Endodermal cell (in vitro differentiated cells): ENCODE measurements at regions not wholly inside any gene's neighbourhood (a gene's known extent, or its start where the extent isn't known, plus 50 kb on each side); places are given as distances from the start of the nearest gene placed in this dataset.

Source experiments
- DNase-seq: peaks from one replicate; pipeline ENCODE4 v3.0.0-alpha.2; 2017
- H3K27ac ChIP-seq: 2 replicates; pipeline ENCODE4 v1.5.1; 2013; ENCODE audit warnings: mild to moderate bottlenecking, low read depth, low read length, moderate library complexity
- H3K27me3 ChIP-seq: 2 replicates; pipeline ENCODE4 v1.6.1; 2013; ENCODE audit warnings: mild to moderate bottlenecking, low read length, moderate library complexity; ENCODE audit not compliant: insufficient read depth, control insufficient read depth, poor library complexity, severe bottlenecking
- H3K36me3 ChIP-seq: 2 replicates; pipeline ENCODE4 v1.7.0; 2013; ENCODE audit warnings: mild to moderate bottlenecking, low read length, moderate library complexity; ENCODE audit not compliant: control insufficient read depth, insufficient read depth
- H3K4me1 ChIP-seq: one replicate; pipeline ENCODE4 v1.7.0; 2013; ENCODE audit warnings: low read length; ENCODE audit not compliant: control insufficient read depth, insufficient read depth
- H3K4me3 ChIP-seq: 2 replicates; pipeline ENCODE4 v1.5.1; 2013; ENCODE audit warnings: mild to moderate bottlenecking, low read length, moderate library complexity
- H3K9ac ChIP-seq: 2 replicates; pipeline ENCODE4 v1.6.1; 2013; ENCODE audit warnings: mild to moderate bottlenecking, low read length, moderate library complexity; ENCODE audit not compliant: poor library complexity, severe bottlenecking; ENCODE audit errors: extremely low read depth
- H3K9me3 ChIP-seq: 2 replicates; pipeline ENCODE4 v1.6.1; 2013; ENCODE audit warnings: mild to moderate bottlenecking, low read length, moderate library complexity; ENCODE audit not compliant: control insufficient read depth
- H3K27ac Mint-ChIP-seq: 2 replicates; pipeline ENCODE4 v1.8.0; 2020; ENCODE audit warnings: mixed read lengths
- H3K27me3 Mint-ChIP-seq: 2 replicates; pipeline ENCODE4 v1.8.0; 2021; ENCODE audit warnings: mild to moderate bottlenecking, mixed read lengths; ENCODE audit not compliant: insufficient read depth
- H3K36me3 Mint-ChIP-seq: 2 replicates; pipeline ENCODE4 v1.8.0; 2020; ENCODE audit warnings: low read depth, mixed read lengths
- H3K4me1 Mint-ChIP-seq: 2 replicates; pipeline ENCODE4 v1.8.0; 2020; ENCODE audit warnings: mixed read lengths
- H3K4me3 Mint-ChIP-seq: 2 replicates; pipeline ENCODE4 v1.8.0; 2020; ENCODE audit warnings: mild to moderate bottlenecking, moderate library complexity, mixed read lengths
- H3K9me3 Mint-ChIP-seq: 2 replicates; pipeline ENCODE4 v1.8.0; 2020; ENCODE audit warnings: mild to moderate bottlenecking, mixed read lengths
- WGBS, 2 experiments: methylation state at CpG; one replicate each; pipeline versions ENCODE4 v1.1.5 to v1.1.7; 2013; ENCODE audit warnings: missing lambda C conversion rate in 2 of 2, mixed read lengths in 1 of 2; ENCODE audit not compliant: insufficient coverage in 1 of 2, insufficient read length in 1 of 2; 5-methylcytosine and 5-hydroxymethylcytosine counted together
- TF ChIP-seq, protein P1 (sequence below): fragments of 200-600 bp; sonication (generic); conservative IDR thresholded peaks from 2 replicates; pipeline ENCODE4 v1.5.0; 2021; ENCODE audit warnings: antibody characterized with exemption, mild to moderate bottlenecking

DNA sequence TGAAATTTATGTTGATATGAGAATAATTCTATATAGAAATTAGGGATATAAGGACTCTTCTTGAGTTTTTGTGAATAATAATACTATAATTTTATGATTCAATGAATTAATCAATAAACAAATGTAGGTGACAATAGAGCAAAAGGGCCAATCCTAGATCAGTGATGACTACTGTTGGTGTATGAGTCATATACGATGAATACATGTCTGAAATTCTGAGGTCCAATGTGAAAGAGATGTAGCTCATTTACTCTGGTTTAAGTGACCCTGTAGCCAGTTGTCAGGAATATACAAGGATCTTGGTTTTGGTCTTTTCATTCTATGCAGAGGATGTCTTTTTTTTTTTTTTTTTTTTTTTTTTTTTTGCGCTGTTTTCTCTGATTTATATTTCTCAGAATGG, 72.1 kb upstream of the RTL1 start:
- Histone ChIP-seq H3K9ac (no peak overlapping the region), H3K9me3 (no peaks in the 10 kb centered on the region), H3K4me1 (no peaks in the 10 kb centered on the region), H3K27me3 (peaks cover 19% of the 10 kb centered on the region), H3K27ac (no peak overlapping the region), H3K4me3 (no peak overlapping the region), H3K36me3 (no peaks in the 10 kb centered on the region)
- TF ChIP-seq, protein P1, sequence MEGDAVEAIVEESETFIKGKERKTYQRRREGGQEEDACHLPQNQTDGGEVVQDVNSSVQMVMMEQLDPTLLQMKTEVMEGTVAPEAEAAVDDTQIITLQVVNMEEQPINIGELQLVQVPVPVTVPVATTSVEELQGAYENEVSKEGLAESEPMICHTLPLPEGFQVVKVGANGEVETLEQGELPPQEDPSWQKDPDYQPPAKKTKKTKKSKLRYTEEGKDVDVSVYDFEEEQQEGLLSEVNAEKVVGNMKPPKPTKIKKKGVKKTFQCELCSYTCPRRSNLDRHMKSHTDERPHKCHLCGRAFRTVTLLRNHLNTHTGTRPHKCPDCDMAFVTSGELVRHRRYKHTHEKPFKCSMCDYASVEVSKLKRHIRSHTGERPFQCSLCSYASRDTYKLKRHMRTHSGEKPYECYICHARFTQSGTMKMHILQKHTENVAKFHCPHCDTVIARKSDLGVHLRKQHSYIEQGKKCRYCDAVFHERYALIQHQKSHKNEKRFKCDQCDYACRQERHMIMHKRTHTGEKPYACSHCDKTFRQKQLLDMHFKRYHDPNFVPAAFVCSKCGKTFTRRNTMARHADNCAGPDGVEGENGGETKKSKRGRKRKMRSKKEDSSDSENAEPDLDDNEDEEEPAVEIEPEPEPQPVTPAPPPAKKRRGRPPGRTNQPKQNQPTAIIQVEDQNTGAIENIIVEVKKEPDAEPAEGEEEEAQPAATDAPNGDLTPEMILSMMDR: no peak
- no peaks in the 10 kb centered on the region for H3K36me3 Mint-ChIP-seq
- H3K4me3 Mint-ChIP-seq: no peak overlapping the region
- no peak overlapping the region for H3K27ac Mint-ChIP-seq
- peaks cover 18% of the 10 kb centered on the region for H3K27me3 Mint-ChIP-seq
- DNase-seq: no peak
- H3K4me1 Mint-ChIP-seq: no peaks in the 10 kb centered on the region
- no peaks in the 10 kb centered on the region for H3K9me3 Mint-ChIP-seq
- 89 to 90% methylated on average over 1 to 2 of the region's 2 CpGs for WGBS, 2 experiments

DNA sequence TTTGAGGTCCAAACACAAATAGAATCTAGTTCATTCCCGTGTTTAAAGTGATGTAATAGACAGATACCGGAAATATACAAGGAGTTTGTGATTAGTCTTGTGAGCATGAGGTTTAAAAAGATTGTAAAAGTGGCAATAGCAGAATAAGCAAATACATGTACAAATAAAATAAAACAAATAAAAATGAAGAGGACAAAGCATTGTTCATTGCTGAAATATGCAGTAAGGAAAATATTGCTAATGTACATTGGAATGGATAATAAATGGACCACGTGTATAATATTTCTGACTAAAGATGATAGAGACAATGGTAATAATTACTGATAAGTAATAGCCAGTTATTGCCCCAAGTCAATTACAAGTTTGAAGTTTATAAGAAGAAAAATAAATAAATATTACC, 75.6 kb upstream of the RTL1 start:
- H3K36me3 ChIP-seq: no peaks in the 10 kb centered on the region
- H3K4me1 ChIP-seq: no peaks in the 10 kb centered on the region
- TF ChIP-seq, protein P1: no peak
- Mint-ChIP-seq H3K4me3 (no peak overlapping the region), H3K36me3 (no peaks in the 10 kb centered on the region), H3K27me3 (peaks cover 22% of the 10 kb centered on the region), H3K4me1 (no peaks in the 10 kb centered on the region), H3K9me3 (no peaks in the 10 kb centered on the region), H3K27ac (no peak overlapping the region)
- H3K9ac ChIP-seq: no peak overlapping the region
- no peaks in the 10 kb centered on the region for H3K9me3 ChIP-seq
- no peak for DNase-seq
- no peak overlapping the region for H3K27ac ChIP-seq
- WGBS, 2 experiments: 69 to 71% methylated on average over 2 to 3 of the region's 3 CpGs
- peaks cover 24% of the 10 kb centered on the region for H3K27me3 ChIP-seq
- H3K4me3 ChIP-seq: no peak overlapping the region

DNA sequence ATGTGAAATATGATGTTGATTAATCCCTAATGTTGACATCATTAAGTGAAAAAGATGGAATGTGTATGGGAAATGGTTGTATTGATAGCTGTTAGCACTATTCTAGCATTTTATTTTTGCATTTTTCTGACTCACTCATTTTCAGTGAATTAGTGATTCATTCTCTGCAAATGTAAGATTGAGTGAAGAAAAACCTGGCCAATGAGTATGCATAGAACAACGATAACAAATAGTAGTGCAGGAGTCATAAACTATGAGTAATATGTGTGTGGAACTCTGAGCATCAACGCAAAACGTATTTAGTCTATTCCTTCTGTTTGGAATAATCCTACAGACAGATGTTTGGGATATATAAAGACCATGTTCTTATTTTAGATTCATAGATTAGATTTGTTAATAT, 76.3 kb upstream of the RTL1 start:
- H3K4me3 ChIP-seq: no peak overlapping the region

More for the DNA sequence above, 76.3 kb upstream of the RTL1 start:
- Mint-ChIP-seq H3K9me3 (no peaks in the 10 kb centered on the region), H3K27ac (no peak overlapping the region), H3K27me3 (peaks cover 22% of the 10 kb centered on the region), H3K36me3 (no peaks in the 10 kb centered on the region), H3K4me3 (no peak overlapping the region), H3K4me1 (no peaks in the 10 kb centered on the region)
- no peak for DNase-seq
- Histone ChIP-seq H3K4me1 (no peaks in the 10 kb centered on the region), H3K27me3 (peaks cover 24% of the 10 kb centered on the region), H3K9ac (no peak overlapping the region), H3K36me3 (no peaks in the 10 kb centered on the region), H3K9me3 (no peaks in the 10 kb centered on the region), H3K27ac (no peak overlapping the region)
- TF ChIP-seq, protein P1: no peak
- WGBS, 2 experiments: 80 to 88% methylated on average over 3 of the region's 3 CpGs
